Parathyroid adenoma (tissue), 2 donors: ENCODE measurements at regions not wholly inside any gene's neighbourhood (a gene's known extent, or its start where the extent isn't known, plus 50 kb on each side); places are given as distances from the start of the nearest gene placed in this dataset.

Experiments used
- H2AFZ ChIP-seq: fragments of 300-600 bp; sonication (generic); one replicate; pipeline ENCODE4 v1.7.0; 2017; ENCODE audit warnings: antibody characterized with exemption, mild to moderate bottlenecking
- H3K27ac ChIP-seq: fragments of 300-600 bp; sonication (generic); one replicate; pipeline ENCODE4 v1.7.0; 2017
- H3K27me3 ChIP-seq: fragments of 300-600 bp; sonication (generic); one replicate; pipeline ENCODE4 v1.7.0; 2017; ENCODE audit warnings: low read length; ENCODE audit not compliant: control insufficient read depth, insufficient read depth
- H3K36me3 ChIP-seq: fragments of 300-600 bp; sonication (generic); one replicate; pipeline ENCODE4 v1.7.0; 2017; ENCODE audit warnings: low read length; ENCODE audit not compliant: control insufficient read depth, insufficient read depth
- H3K4me1 ChIP-seq: fragments of 300-600 bp; sonication (generic); one replicate; pipeline ENCODE4 v1.7.0; 2017; ENCODE audit warnings: control low read depth
- H3K4me2 ChIP-seq: fragments of 300-600 bp; sonication (generic); one replicate; pipeline ENCODE4 v1.7.0; 2017; ENCODE audit warnings: low read length
- H3K4me3 ChIP-seq: fragments of 300-600 bp; sonication (generic); one replicate; pipeline ENCODE4 v1.7.0; 2017; ENCODE audit warnings: low read depth, low read length
- H3K79me2 ChIP-seq: fragments of 300-600 bp; sonication (generic); one replicate; pipeline ENCODE4 v1.7.0; 2017; ENCODE audit warnings: control low read depth
- H3K9ac ChIP-seq: fragments of 300-600 bp; sonication (generic); one replicate; pipeline ENCODE4 v1.7.0; 2017; ENCODE audit warnings: mild to moderate bottlenecking
- H3K9me3 ChIP-seq: fragments of 300-600 bp; sonication (generic); one replicate; pipeline ENCODE4 v1.7.0; 2017; ENCODE audit warnings: low read length; ENCODE audit not compliant: control insufficient read depth
- CTCF ChIP-seq: fragments of 300-600 bp; sonication (generic); IDR thresholded peaks from one replicate; pipeline ENCODE4 v1.7.0; 2017; ENCODE audit warnings: antibody characterized with exemption, mild to moderate bottlenecking
- donor health status: primary hyperparathyroidism.

- no peak overlapping the region for H3K4me3 ChIP-seq
- no peaks in the 10 kb centered on the region for H3K27me3 ChIP-seq
- H3K9me3 ChIP-seq = no peaks in the 10 kb centered on the region
- H3K27ac ChIP-seq = no peak overlapping the region
- H3K36me3 ChIP-seq = no peaks in the 10 kb centered on the region
- H3K4me1 ChIP-seq = peaks cover 27% of the 10 kb centered on the region
- no peak overlapping the region for H3K4me2 ChIP-seq
- peaks cover 79% of the 10 kb centered on the region for H3K79me2 ChIP-seq
- TF ChIP-seq CTCF = no peak
- no peak overlapping the region for H3K9ac ChIP-seq
- H2AFZ ChIP-seq = no peak overlapping the region
These were observed 112.2 kb downstream of the PLEKHG1 start for GRCh38 chr6:150711584-150712504.

- Histone ChIP-seq H3K4me1 (peaks cover 27% of the 10 kb centered on the region), H3K79me2 (peaks cover 77% of the 10 kb centered on the region), H2AFZ (no peak overlapping the region), H3K4me2 (no peak overlapping the region), H3K27ac (no peak overlapping the region), H3K27me3 (no peaks in the 10 kb centered on the region), H3K9ac (no peak overlapping the region), H3K9me3 (no peaks in the 10 kb centered on the region), H3K36me3 (no peaks in the 10 kb centered on the region), H3K4me3 (no peak overlapping the region)
- no peak for TF ChIP-seq CTCF
These were observed 113.0 kb downstream of the PLEKHG1 start for GRCh38 chr6:150712505-150713252.

- Histone ChIP-seq H3K4me1 (peaks cover 27% of the 10 kb centered on the region), H3K79me2 (peaks cover 71% of the 10 kb centered on the region), H3K36me3 (no peaks in the 10 kb centered on the region), H3K9ac (no peak overlapping the region), H3K27ac (no peak overlapping the region), H3K9me3 (no peaks in the 10 kb centered on the region), H2AFZ (no peak overlapping the region), H3K27me3 (no peaks in the 10 kb centered on the region), H3K4me2 (no peak overlapping the region), H3K4me3 (no peak overlapping the region)
- no peak for TF ChIP-seq CTCF
These were observed 113.8 kb downstream of the PLEKHG1 start for GRCh38 chr6:150713487-150713886.

GRCh38 chr6:150713931-150714330 lies 114.2 kb downstream of the PLEKHG1 start:
- Histone ChIP-seq H3K4me2 (no peak overlapping the region), H3K4me3 (no peak overlapping the region), H3K36me3 (no peaks in the 10 kb centered on the region), H3K9ac (no peak overlapping the region), H3K9me3 (no peaks in the 10 kb centered on the region), H3K27me3 (no peaks in the 10 kb centered on the region), H3K27ac (no peak overlapping the region), H3K79me2 (peaks cover 66% of the 10 kb centered on the region), H2AFZ (no peak overlapping the region), H3K4me1 (peaks cover 27% of the 10 kb centered on the region)
- TF ChIP-seq CTCF = no peak
